Caco-2 (cell line): ENCODE measurements at regions not wholly inside any gene's neighbourhood (a gene's known extent, or its start where the extent isn't known, plus 50 kb on each side); places are given as distances from the start of the nearest gene placed in this dataset.

Source experiments
- BruUV-seq: library from RNA; stranded (reverse); fragments of 400-500 nt; replicated peaks from 2 replicates; lab custom pipeline; 2021; lab: Mats Ljungman, UMichigan
- CTCF ChIA-PET: fragments of 300-600 bp; sonication (Branson Sonifier 250); formaldehyde crosslinking; loops from one replicate; lab custom pipeline; 2022; ENCODE audit warnings: antibody characterized with exemption; lab: Charles Lee
- POLR2A ChIA-PET: fragments of 300-600 bp; sonication (Branson Sonifier 250); formaldehyde crosslinking; loops from one replicate; lab custom pipeline; 2022; ENCODE audit warnings: antibody characterized with exemption; lab: Charles Lee
- DNase-seq, 2 experiments: peaks; one replicate each; pipeline versions ENCODE4 v3.0.0 to v3.0.0-alpha.2; 2020 to 2022
- H3K27me3 ChIP-seq: replicated peaks from 2 replicates; pipeline ENCODE4 v1.6.0; 2011; ENCODE audit warnings: low read length; ENCODE audit not compliant: control insufficient read depth, insufficient read depth
- H3K36me3 ChIP-seq: 2 replicates; pipeline ENCODE4 v1.5.1; 2011; ENCODE audit warnings: low read length; ENCODE audit not compliant: control insufficient read depth, insufficient read depth
- H3K4me1 ChIP-seq: fragments of 250-450 bp; sonication (Bioruptor Pico); 2 replicates; pipeline ENCODE4 v1.5.1; 2020; ENCODE audit warnings: mild to moderate bottlenecking
- H3K4me3 ChIP-seq: 2 replicates; pipeline ENCODE4 v1.5.1; 2011; ENCODE audit warnings: low read depth, mild to moderate bottlenecking, control low read depth, low read length
- H3K9me3 ChIP-seq: fragments of 250-450 bp; sonication (Bioruptor Pico); 2 replicates; pipeline ENCODE4 v1.5.1; 2020; ENCODE audit warnings: mild to moderate bottlenecking, moderate library complexity
- H3K27ac Mint-ChIP-seq: one replicate; pipeline ENCODE4 v1.8.0; 2022; ENCODE audit warnings: mixed read lengths; ENCODE audit not compliant: unreplicated experiment
- H3K27me3 Mint-ChIP-seq: one replicate; pipeline ENCODE4 v1.8.0; 2022; ENCODE audit warnings: mixed read lengths; ENCODE audit not compliant: insufficient read depth, unreplicated experiment
- H3K36me3 Mint-ChIP-seq: one replicate; pipeline ENCODE4 v1.8.0; 2022; ENCODE audit warnings: mild to moderate bottlenecking, mixed read lengths; ENCODE audit not compliant: insufficient read depth, unreplicated experiment
- H3K4me1 Mint-ChIP-seq: one replicate; pipeline ENCODE4 v1.8.0; 2022; ENCODE audit warnings: low read depth, mixed read lengths; ENCODE audit not compliant: unreplicated experiment
- H3K4me3 Mint-ChIP-seq: one replicate; pipeline ENCODE4 v1.8.0; 2022; ENCODE audit warnings: mild to moderate bottlenecking, moderate library complexity, mixed read lengths; ENCODE audit not compliant: unreplicated experiment
- H3K9me3 Mint-ChIP-seq: one replicate; pipeline ENCODE4 v1.8.0; 2022; ENCODE audit warnings: mixed read lengths; ENCODE audit not compliant: unreplicated experiment
- intact Hi-C: fragments of 100-400 bp; cut with micrococcal nuclease; formaldehyde crosslinking; loops from one replicate; pipeline ENCODE4 v1.10.0; 2022; ENCODE audit not compliant: unreplicated experiment
- TF ChIP-seq, protein P1 (sequence below), 2 experiments: fragments of 200-600 bp in 1 of 2; IDR thresholded peaks; 1 replicate in 1 of 2; 2 replicates in 1 of 2; pipeline versions ENCODE4 v1.5.1 to v1.8.0; 2011 to 2022; ENCODE audit warnings: antibody characterized with exemption in 1 of 2, control low read depth in 1 of 2, inconsistent platforms in 1 of 2, low read depth in 1 of 2, low read length in 1 of 2, mild to moderate bottlenecking in 1 of 2, moderate library complexity in 1 of 2; ENCODE audit not compliant: insufficient read depth in 1 of 2, severe bottlenecking in 1 of 2, unreplicated experiment in 1 of 2

- H3K4me1 ChIP-seq, result no peaks in the 10 kb centered on the region
- no peak for DNase-seq
- H3K27me3 Mint-ChIP-seq, result peaks cover 2% of the 10 kb centered on the region
- no peaks in the 10 kb centered on the region for H3K36me3 Mint-ChIP-seq
- H3K4me3 ChIP-seq, result no peak overlapping the region
- peaks cover 5% of the 10 kb centered on the region for H3K9me3 ChIP-seq
- no peak overlapping the region for H3K4me3 Mint-ChIP-seq
- H3K36me3 ChIP-seq, result no peaks in the 10 kb centered on the region
- TF ChIP-seq, protein P1, sequence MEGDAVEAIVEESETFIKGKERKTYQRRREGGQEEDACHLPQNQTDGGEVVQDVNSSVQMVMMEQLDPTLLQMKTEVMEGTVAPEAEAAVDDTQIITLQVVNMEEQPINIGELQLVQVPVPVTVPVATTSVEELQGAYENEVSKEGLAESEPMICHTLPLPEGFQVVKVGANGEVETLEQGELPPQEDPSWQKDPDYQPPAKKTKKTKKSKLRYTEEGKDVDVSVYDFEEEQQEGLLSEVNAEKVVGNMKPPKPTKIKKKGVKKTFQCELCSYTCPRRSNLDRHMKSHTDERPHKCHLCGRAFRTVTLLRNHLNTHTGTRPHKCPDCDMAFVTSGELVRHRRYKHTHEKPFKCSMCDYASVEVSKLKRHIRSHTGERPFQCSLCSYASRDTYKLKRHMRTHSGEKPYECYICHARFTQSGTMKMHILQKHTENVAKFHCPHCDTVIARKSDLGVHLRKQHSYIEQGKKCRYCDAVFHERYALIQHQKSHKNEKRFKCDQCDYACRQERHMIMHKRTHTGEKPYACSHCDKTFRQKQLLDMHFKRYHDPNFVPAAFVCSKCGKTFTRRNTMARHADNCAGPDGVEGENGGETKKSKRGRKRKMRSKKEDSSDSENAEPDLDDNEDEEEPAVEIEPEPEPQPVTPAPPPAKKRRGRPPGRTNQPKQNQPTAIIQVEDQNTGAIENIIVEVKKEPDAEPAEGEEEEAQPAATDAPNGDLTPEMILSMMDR (IDR thresholded peaks at IDR 0.05; ENCODE audit: insufficient read depth in 1 of 2, low read depth in 1 of 2, low read length in 1 of 2, severe bottlenecking in 1 of 2, unreplicated experiment in 1 of 2), result no peak
- intact Hi-C loops, result no loop called here
- no peaks in the 10 kb centered on the region for H3K4me1 Mint-ChIP-seq
- no peak overlapping the region for H3K27ac Mint-ChIP-seq
- ChIA-PET POLR2A (no interaction called here), CTCF (no interaction called here)
- H3K9me3 Mint-ChIP-seq, result peaks cover 26% of the 10 kb centered on the region
- no TSS peak for BruUV-seq
- H3K27me3 ChIP-seq, result no peaks in the 10 kb centered on the region
These were observed 312.5 kb upstream of the PRICKLE1 start for GRCh38 chr12:42902001-42902400.

GRCh38 chr12:42893803-42894202 lies 304.3 kb upstream of the PRICKLE1 start:
- Histone ChIP-seq H3K27me3 (no peaks in the 10 kb centered on the region), H3K9me3 (peaks cover 4% of the 10 kb centered on the region; the same call in 1 of the 2 replicates), H3K36me3 (no peaks in the 10 kb centered on the region), H3K4me3 (no peak overlapping the region), H3K4me1 (no peaks in the 10 kb centered on the region)
- no peak overlapping the region for H3K4me3 Mint-ChIP-seq
- intact Hi-C loops, result no loop called here
- H3K36me3 Mint-ChIP-seq, result no peaks in the 10 kb centered on the region
- POLR2A ChIA-PET, result no interaction called here
- H3K27ac Mint-ChIP-seq, result no peak overlapping the region
- no TSS peak for BruUV-seq
- peaks cover 7% of the 10 kb centered on the region for H3K4me1 Mint-ChIP-seq
- CTCF ChIA-PET, result no interaction called here
- TF ChIP-seq, protein P1 (IDR thresholded peaks at IDR 0.05; ENCODE audit: insufficient read depth in 1 of 2, low read depth in 1 of 2, low read length in 1 of 2, severe bottlenecking in 1 of 2, unreplicated experiment in 1 of 2), result no peak
- H3K27me3 Mint-ChIP-seq, result peaks cover 4% of the 10 kb centered on the region
- H3K9me3 Mint-ChIP-seq, result peaks cover 7% of the 10 kb centered on the region
- DNase-seq, result no peak

- Mint-ChIP-seq H3K9me3 (no peaks in the 10 kb centered on the region), H3K4me1 (peaks cover 7% of the 10 kb centered on the region), H3K4me3 (no peak overlapping the region), H3K27ac (no peak overlapping the region), H3K27me3 (peaks cover 3% of the 10 kb centered on the region), H3K36me3 (no peaks in the 10 kb centered on the region)
- no peaks in the 10 kb centered on the region for H3K27me3 ChIP-seq
- H3K9me3 ChIP-seq, result peaks cover 4% of the 10 kb centered on the region; the same call in 1 of the 2 replicates
- POLR2A ChIA-PET, result interaction anchor here (0.6 kb wide), 1 partner anchor 870 kb away, joined by 3 read pairs; no protein-coding TSS in a partner anchor
- BruUV-seq, result no TSS peak
- no peaks in the 10 kb centered on the region for H3K4me1 ChIP-seq
- CTCF ChIA-PET, result no interaction called here
- H3K4me3 ChIP-seq, result no peak overlapping the region
- no peak for DNase-seq
- H3K36me3 ChIP-seq, result no peaks in the 10 kb centered on the region
- TF ChIP-seq, protein P1 (IDR thresholded peaks at IDR 0.05; ENCODE audit: insufficient read depth in 1 of 2, low read depth in 1 of 2, low read length in 1 of 2, severe bottlenecking in 1 of 2, unreplicated experiment in 1 of 2), result no peak
- intact Hi-C loops, result no loop called here
These were observed 303.4 kb upstream of the PRICKLE1 start for GRCh38 chr12:42892702-42893551.
